ENCODE measurements at regions not wholly inside any gene's neighbourhood (a gene's known extent, or its start where the extent isn't known, plus 50 kb on each side); places are given as distances from the start of the nearest gene placed in this dataset.

- DNase-seq (ENCODE audit: low spot score) = no peak
- TF ChIP-seq CTCF (IDR thresholded peaks at IDR 0.05; ENCODE audit: extremely low read depth, missing control alignments) = no peak
Observed at GRCh38 chr6:130314271-130314670, 51.5 kb upstream of the TMEM200A start.

GRCh38 chr6:130313206-130313605 is 52.6 kb upstream of the TMEM200A start:
- TF ChIP-seq CTCF (IDR thresholded peaks at IDR 0.05; ENCODE audit: extremely low read depth, missing control alignments) = no peak
- DNase-seq (ENCODE audit: low spot score) = no peak

- no peak for TF ChIP-seq CTCF (IDR thresholded peaks at IDR 0.05; ENCODE audit: extremely low read depth, missing control alignments)
- no peak for DNase-seq (ENCODE audit: low spot score)
Observed at GRCh38 chr6:130309028-130309427, 56.8 kb upstream of the TMEM200A start.

GRCh38 chr6:130307752-130308361 is 58.0 kb upstream of the TMEM200A start:
- TF ChIP-seq CTCF (IDR thresholded peaks at IDR 0.05; ENCODE audit: extremely low read depth, missing control alignments) = no peak
- DNase-seq (ENCODE audit: low spot score) = no peak

- no peak for DNase-seq (ENCODE audit: low spot score)
- TF ChIP-seq CTCF (IDR thresholded peaks at IDR 0.05; ENCODE audit: extremely low read depth, missing control alignments) = no peak
Observed at GRCh38 chr6:130306377-130306776, 59.4 kb upstream of the TMEM200A start.

DNA sequence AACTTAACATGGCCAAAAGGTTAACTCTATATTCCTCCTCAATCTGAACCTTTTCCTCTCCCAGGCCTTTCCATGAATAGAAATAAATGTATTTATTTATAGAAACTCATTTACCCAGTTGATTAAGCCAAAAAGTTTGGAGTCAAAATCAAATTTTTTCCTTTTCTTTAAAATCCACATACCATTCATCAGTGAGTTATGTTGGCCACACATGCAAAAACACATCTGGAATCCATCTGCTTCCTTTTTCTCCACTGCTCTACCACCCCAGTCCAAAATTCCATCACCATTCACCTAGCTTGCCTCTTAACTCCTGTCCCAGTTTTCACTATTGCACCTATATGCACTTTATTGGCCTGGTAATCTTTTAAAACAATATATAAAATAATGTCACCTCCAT is 62.4 kb upstream of the TMEM200A start:
- no peak for TF ChIP-seq CTCF (IDR thresholded peaks at IDR 0.05; ENCODE audit: extremely low read depth, missing control alignments)
- no peak for DNase-seq (ENCODE audit: low spot score)

DNA sequence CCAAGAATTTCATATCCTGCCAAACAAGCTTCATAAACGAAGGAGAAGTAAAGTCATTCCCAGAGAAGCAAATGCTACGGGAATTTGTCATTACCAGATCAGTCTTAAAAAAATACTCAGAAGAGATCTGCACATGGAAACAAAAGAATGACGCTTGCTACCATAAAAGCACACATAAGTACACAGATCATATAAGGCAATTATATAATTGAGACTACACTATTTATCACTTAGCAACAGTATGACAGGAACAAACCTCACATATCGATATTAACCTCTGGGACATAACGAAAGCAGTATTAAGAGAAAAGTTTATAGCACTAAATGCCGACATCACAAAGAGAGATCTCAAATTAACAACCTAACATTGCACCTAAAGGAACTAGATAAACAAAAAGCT is 67.6 kb upstream of the TMEM200A start:
- no peak for TF ChIP-seq CTCF (IDR thresholded peaks at IDR 0.05; ENCODE audit: extremely low read depth, missing control alignments)
- DNase-seq (ENCODE audit: low spot score) = no peak

Data from GM20000 (cell line).